DND-41 (cell line): ENCODE measurements at regions not wholly inside any gene's neighbourhood (a gene's known extent, or its start where the extent isn't known, plus 50 kb on each side); places are given as distances from the start of the nearest gene placed in this dataset.
A peak's percentile ranks its signal among the peaks of the same experiment; 100 is the strongest.

Experiments
- EZH2 ChIP-seq: IDR thresholded peaks from 3 replicates; pipeline ENCODE4 v1.6.1; 2012; ENCODE audit warnings: borderline replicate concordance, low read depth, mild to moderate bottlenecking, moderate library complexity, low read length, inconsistent platforms; ENCODE audit not compliant: severe bottlenecking
- TF ChIP-seq, protein P1 (sequence below): IDR thresholded peaks from 2 replicates; pipeline ENCODE4 v1.5.1; 2012; ENCODE audit warnings: borderline replicate concordance, low read length, moderate library complexity, mild to moderate bottlenecking; ENCODE audit not compliant: poor library complexity, severe bottlenecking; ENCODE audit errors: extremely low read depth

DNA sequence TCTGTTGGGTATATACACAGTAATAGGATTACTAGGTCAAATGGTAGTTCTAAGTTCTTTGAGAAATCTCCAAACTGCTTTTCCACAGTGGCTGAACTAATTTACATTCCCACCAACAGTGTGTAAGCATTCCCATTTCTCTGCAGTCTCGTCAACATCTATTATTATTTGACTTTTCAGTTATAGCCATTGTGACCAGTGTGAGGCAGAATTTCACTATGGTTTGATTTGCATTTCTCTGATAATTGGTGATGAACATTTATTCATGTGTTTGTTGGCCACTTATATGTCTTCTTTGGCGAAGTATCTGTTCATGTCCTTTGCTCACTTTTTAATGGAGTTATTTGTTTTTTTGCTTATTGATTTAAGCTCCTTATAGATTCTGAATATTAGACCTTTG, 596.2 kb upstream of the DAB2 start:
- TF ChIP-seq, protein P1, sequence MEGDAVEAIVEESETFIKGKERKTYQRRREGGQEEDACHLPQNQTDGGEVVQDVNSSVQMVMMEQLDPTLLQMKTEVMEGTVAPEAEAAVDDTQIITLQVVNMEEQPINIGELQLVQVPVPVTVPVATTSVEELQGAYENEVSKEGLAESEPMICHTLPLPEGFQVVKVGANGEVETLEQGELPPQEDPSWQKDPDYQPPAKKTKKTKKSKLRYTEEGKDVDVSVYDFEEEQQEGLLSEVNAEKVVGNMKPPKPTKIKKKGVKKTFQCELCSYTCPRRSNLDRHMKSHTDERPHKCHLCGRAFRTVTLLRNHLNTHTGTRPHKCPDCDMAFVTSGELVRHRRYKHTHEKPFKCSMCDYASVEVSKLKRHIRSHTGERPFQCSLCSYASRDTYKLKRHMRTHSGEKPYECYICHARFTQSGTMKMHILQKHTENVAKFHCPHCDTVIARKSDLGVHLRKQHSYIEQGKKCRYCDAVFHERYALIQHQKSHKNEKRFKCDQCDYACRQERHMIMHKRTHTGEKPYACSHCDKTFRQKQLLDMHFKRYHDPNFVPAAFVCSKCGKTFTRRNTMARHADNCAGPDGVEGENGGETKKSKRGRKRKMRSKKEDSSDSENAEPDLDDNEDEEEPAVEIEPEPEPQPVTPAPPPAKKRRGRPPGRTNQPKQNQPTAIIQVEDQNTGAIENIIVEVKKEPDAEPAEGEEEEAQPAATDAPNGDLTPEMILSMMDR = peak; percentile 25
- TF ChIP-seq EZH2 = no peak
